ENCODE measurements at regions not wholly inside any gene's neighbourhood (a gene's known extent, or its start where the extent isn't known, plus 50 kb on each side); places are given as distances from the start of the nearest gene placed in this dataset.

DNA sequence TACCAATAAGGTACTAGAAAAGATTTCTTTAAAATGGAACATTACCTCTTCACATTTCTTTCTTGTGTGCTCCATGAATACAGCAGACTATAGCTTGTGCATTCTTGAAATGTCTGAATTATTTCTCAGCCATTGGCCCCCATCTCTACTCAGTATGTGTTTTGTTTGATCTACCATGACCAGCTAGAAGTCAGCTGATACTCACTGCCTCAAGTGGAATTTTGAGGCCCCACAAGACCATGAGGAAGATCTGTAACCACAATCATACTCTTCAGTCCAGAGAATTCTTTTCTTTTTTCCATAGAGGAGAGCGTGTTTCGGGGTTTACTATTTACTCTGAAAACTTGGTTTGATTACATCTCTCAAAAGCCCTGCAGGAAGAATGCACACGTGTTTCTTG lies 319.1 kb downstream of the TOX3 start:
- TF ChIP-seq GATA2 (IDR thresholded peaks at IDR 0.05; ENCODE audit: low read depth, low read length) (no peak), GATA3 (IDR thresholded peaks at IDR 0.05; ENCODE audit: low read depth, low read length) (no peak)

Data from SH-SY5Y (cell line).